Fibroblast of lung (primary cell): ENCODE measurements at regions not wholly inside any gene's neighbourhood (a gene's known extent, or its start where the extent isn't known, plus 50 kb on each side); places are given as distances from the start of the nearest gene placed in this dataset.

Experiments used
- DNase-seq, 2 donors: peaks; one replicate each; pipeline versions ENCODE4 v3.0.0 to v3.0.0-alpha.2; 2010; ENCODE audit warnings: low read depth in 2 of 2
- H2AFZ ChIP-seq: 2 replicates; pipeline ENCODE4 v1.5.1; 2012; ENCODE audit warnings: low read length, control low read depth, inconsistent platforms
- H3K27ac ChIP-seq: 2 replicates; pipeline ENCODE4 v1.5.1; 2011; ENCODE audit warnings: low read length, control low read depth; ENCODE audit not compliant: insufficient read depth
- H3K27me3 ChIP-seq: 2 replicates; pipeline ENCODE4 v1.5.1; 2011; ENCODE audit warnings: mild to moderate bottlenecking, low read length; ENCODE audit not compliant: control insufficient read depth, insufficient read depth
- H3K36me3 ChIP-seq: 2 replicates; pipeline ENCODE4 v1.5.1; 2011; ENCODE audit warnings: low read length; ENCODE audit not compliant: control insufficient read depth, insufficient read depth
- H3K4me1 ChIP-seq: 2 replicates; pipeline ENCODE4 v1.5.1; 2011; ENCODE audit warnings: low read length; ENCODE audit not compliant: control insufficient read depth, insufficient read depth; ENCODE audit errors: extremely low read depth
- H3K4me2 ChIP-seq: 2 replicates; pipeline ENCODE4 v1.5.1; 2011; ENCODE audit warnings: low read length, control low read depth; ENCODE audit not compliant: insufficient read depth; ENCODE audit errors: extremely low read depth
- H3K4me3 ChIP-seq, 4 experiments: fragments of 200-600 bp in 1 of 4; sonication (generic) in 1 of 4; replicated peaks in 1 of 4; 2 replicates each; pipeline ENCODE4 v1.5.1; 2011 to 2016; ENCODE audit warnings: low read length in 4 of 4, low read depth in 3 of 4, mild to moderate bottlenecking in 3 of 4, control low read depth in 2 of 4, inconsistent platforms in 1 of 4, mixed read lengths in 1 of 4; ENCODE audit not compliant: insufficient read depth in 1 of 4; ENCODE audit errors: control extremely low read depth in 1 of 4
- H3K79me2 ChIP-seq: 2 replicates; pipeline ENCODE4 v1.5.1; 2012; ENCODE audit warnings: mild to moderate bottlenecking, low read length, inconsistent platforms; ENCODE audit not compliant: control insufficient read depth, insufficient read depth
- H3K9ac ChIP-seq: 2 replicates; pipeline ENCODE4 v1.5.1; 2011; ENCODE audit warnings: mild to moderate bottlenecking, low read length, control low read depth; ENCODE audit not compliant: insufficient read depth
- H3K9me3 ChIP-seq: 2 replicates; pipeline ENCODE4 v1.5.1; 2012; ENCODE audit warnings: low read depth, low read length; ENCODE audit not compliant: control insufficient read depth, insufficient read depth
- H4K20me1 ChIP-seq: 2 replicates; pipeline ENCODE4 v1.5.1; 2011; ENCODE audit warnings: low read length; ENCODE audit not compliant: control insufficient read depth, insufficient read depth; ENCODE audit errors: extremely low read depth
- CTCF ChIP-seq, 2 donors: IDR thresholded peaks in 1 of 2; conservative IDR thresholded peaks in 1 of 2; 1 replicate in 1 of 2; 2 replicates in 1 of 2; pipeline ENCODE4 v1.5.1; 2011 to 2012; ENCODE audit warnings: low read length in 2 of 2, control low read depth in 1 of 2, inconsistent platforms in 1 of 2, low read depth in 1 of 2, mild to moderate bottlenecking in 1 of 2
- EZH2 ChIP-seq: IDR thresholded peaks from 2 replicates; pipeline ENCODE4 v1.5.1; 2012; ENCODE audit warnings: low read length, control low read depth, mild to moderate bottlenecking; ENCODE audit errors: missing control alignments

GRCh38 chr6:168827586-168827871 is 386.5 kb downstream of the SMOC2 start:
- no peak overlapping the region for H3K4me2 ChIP-seq
- no peak overlapping the region for H3K4me3 ChIP-seq
- H2AFZ ChIP-seq, result no peak overlapping the region
- no peaks in the 10 kb centered on the region for H3K36me3 ChIP-seq
- TF ChIP-seq EZH2 (no peak), CTCF (conservative IDR thresholded peaks at IDR 0.05 in 1 of 2, IDR thresholded peaks at IDR 0.05 in 1 of 2; ENCODE audit: low read depth in 1 of 2, low read length in 2 of 2) (no peak)
- H3K27me3 ChIP-seq, result no peaks in the 10 kb centered on the region
- no peaks in the 10 kb centered on the region for H3K79me2 ChIP-seq
- no peaks in the 10 kb centered on the region for H3K9me3 ChIP-seq
- no peaks in the 10 kb centered on the region for H3K4me1 ChIP-seq
- no peak overlapping the region for H3K27ac ChIP-seq
- no peak for DNase-seq
- H4K20me1 ChIP-seq, result no peaks in the 10 kb centered on the region
- H3K9ac ChIP-seq, result no peak overlapping the region

GRCh38 chr6:168826726-168827585 is 386.0 kb downstream of the SMOC2 start:
- Histone ChIP-seq H3K36me3 (no peaks in the 10 kb centered on the region), H2AFZ (no peak overlapping the region)
- DNase-seq, result no peak

GRCh38 chr6:168826078-168826390 is 385.1 kb downstream of the SMOC2 start:
- no peaks in the 10 kb centered on the region for H3K4me1 ChIP-seq
- H3K4me3 ChIP-seq, result no peak overlapping the region
- H2AFZ ChIP-seq, result no peak overlapping the region
- no peaks in the 10 kb centered on the region for H3K79me2 ChIP-seq
- no peaks in the 10 kb centered on the region for H3K27me3 ChIP-seq
- TF ChIP-seq EZH2, result no peak
- TF ChIP-seq CTCF (conservative IDR thresholded peaks at IDR 0.05 in 1 of 2, IDR thresholded peaks at IDR 0.05 in 1 of 2; ENCODE audit: low read depth in 1 of 2, low read length in 2 of 2), result no peak
- no peak for DNase-seq
- H3K27ac ChIP-seq, result no peak overlapping the region
- no peaks in the 10 kb centered on the region for H3K9me3 ChIP-seq
- H3K36me3 ChIP-seq, result no peaks in the 10 kb centered on the region
- no peak overlapping the region for H3K9ac ChIP-seq
- no peak overlapping the region for H3K4me2 ChIP-seq
- H4K20me1 ChIP-seq, result no peaks in the 10 kb centered on the region

More at GRCh38 chr6:168826726-168827585, 386.0 kb downstream of the SMOC2 start:
- Histone ChIP-seq H3K79me2 (no peaks in the 10 kb centered on the region), H3K4me2 (no peak overlapping the region), H4K20me1 (no peaks in the 10 kb centered on the region), H3K4me3 (no peak overlapping the region), H3K4me1 (no peaks in the 10 kb centered on the region), H3K27me3 (no peaks in the 10 kb centered on the region), H3K9me3 (no peaks in the 10 kb centered on the region), H3K27ac (no peak overlapping the region), H3K9ac (no peak overlapping the region)
- TF ChIP-seq EZH2 (no peak), CTCF (conservative IDR thresholded peaks at IDR 0.05 in 1 of 2, IDR thresholded peaks at IDR 0.05 in 1 of 2; ENCODE audit: low read depth in 1 of 2, low read length in 2 of 2) (no peak)
